CD4-positive, alpha-beta T cell treated with Interleukin-15 for 4 hours (primary cell): ENCODE measurements at regions not wholly inside any gene's neighbourhood (a gene's known extent, or its start where the extent isn't known, plus 50 kb on each side); places are given as distances from the start of the nearest gene placed in this dataset.
"Not testable (repeated sequence)": the region's sequence is repeated elsewhere in the genome, so short reads cannot be mapped to it uniquely, and the experiment has no call there.

ENCODE experiments used
- DNase-seq: peaks from one replicate; pipeline ENCODE4 v3.0.0-alpha.2; 2020; ENCODE audit warnings: low spot score

GRCh38 chr16:80008857-80009256, 408.3 kb upstream of the MAF start:
- no peak for DNase-seq

- DNase-seq = no peak
These were observed 406.7 kb upstream of the MAF start for GRCh38 chr16:80007231-80007630.

- DNase-seq = no peak
These were observed 406.0 kb upstream of the MAF start for GRCh38 chr16:80006241-80007215.

GRCh38 chr16:80004113-80004512, 403.6 kb upstream of the MAF start:
- no peak for DNase-seq

GRCh38 chr16:80002261-80002660, 401.7 kb upstream of the MAF start:
- no peak for DNase-seq

GRCh38 chr16:79998143-79998542, 397.6 kb upstream of the MAF start:
- no peak for DNase-seq

- no peak for DNase-seq
These were observed 396.7 kb upstream of the MAF start for GRCh38 chr16:79997257-79997656.

- no peak for DNase-seq
These were observed 395.8 kb upstream of the MAF start for GRCh38 chr16:79996321-79996720.

GRCh38 chr16:79995315-79995714, 394.8 kb upstream of the MAF start:
- DNase-seq = no peak

GRCh38 chr16:79994418-79994817, 393.9 kb upstream of the MAF start:
- no peak for DNase-seq

GRCh38 chr16:79993629-79994209, 393.2 kb upstream of the MAF start:
- DNase-seq = no peak

- DNase-seq = no peak
These were observed 391.4 kb upstream of the MAF start for GRCh38 chr16:79991969-79992368.

- DNase-seq = no peak
These were observed 388.2 kb upstream of the MAF start for GRCh38 chr16:79988721-79989220.

- no peak for DNase-seq
These were observed 387.6 kb upstream of the MAF start for GRCh38 chr16:79988089-79988488.

- DNase-seq = no peak
These were observed 385.8 kb upstream of the MAF start for GRCh38 chr16:79986352-79986751.

- DNase-seq = no peak
These were observed 385.1 kb upstream of the MAF start for GRCh38 chr16:79985606-79986005.

- DNase-seq = not testable (repeated sequence)
These were observed 383.6 kb upstream of the MAF start for GRCh38 chr16:79984149-79984548.

- no peak for DNase-seq
These were observed 382.3 kb upstream of the MAF start for GRCh38 chr16:79982862-79983261.

- no peak for DNase-seq
These were observed 381.8 kb upstream of the MAF start for GRCh38 chr16:79982361-79982760.

GRCh38 chr16:79981814-79982213, 381.3 kb upstream of the MAF start:
- no peak for DNase-seq

- no peak for DNase-seq
These were observed 380.3 kb upstream of the MAF start for GRCh38 chr16:79980650-79981521.
